SK-N-MC (cell line): ENCODE measurements at regions not wholly inside any gene's neighbourhood (a gene's known extent, or its start where the extent isn't known, plus 50 kb on each side); places are given as distances from the start of the nearest gene placed in this dataset.

ENCODE experiments used
- EZH2 ChIP-seq: fragments of 200-600 bp; sonication (generic); IDR thresholded peaks from one replicate; pipeline ENCODE4 v1.6.1; 2017; ENCODE audit warnings: antibody characterized with exemption
- POLR2AphosphoS5 ChIP-seq: IDR thresholded peaks from 2 replicates; pipeline ENCODE4 v1.6.1; 2012; ENCODE audit warnings: mild to moderate bottlenecking, low read depth, low read length, borderline replicate concordance

DNA sequence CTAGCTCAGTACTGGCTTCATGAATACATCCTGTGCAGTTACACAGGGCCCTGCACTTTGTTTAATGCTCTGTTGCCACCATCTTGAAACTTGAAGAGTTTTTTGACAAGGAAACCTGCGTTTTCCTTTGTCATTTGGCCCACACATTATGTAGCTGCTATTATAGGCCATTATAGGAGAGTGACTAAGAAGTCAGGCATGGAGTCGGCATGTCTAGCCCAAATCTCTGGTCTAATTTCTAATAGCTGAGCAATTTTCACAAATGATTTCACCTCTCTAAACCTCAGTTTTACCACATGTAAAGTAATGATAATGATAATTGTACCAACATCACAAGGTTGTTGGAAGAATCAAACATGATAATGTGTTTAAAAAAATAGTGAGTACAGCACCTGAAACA is 67.1 kb upstream of the MYLIP start:
- TF ChIP-seq EZH2 (no peak), POLR2AphosphoS5 (no peak)
